NCI-H82 (cell line): ENCODE measurements at regions not wholly inside any gene's neighbourhood (a gene's known extent, or its start where the extent isn't known, plus 50 kb on each side); places are given as distances from the start of the nearest gene placed in this dataset.
"Not testable (repeated sequence)": the region's sequence is repeated elsewhere in the genome, so short reads cannot be mapped to it uniquely, and the experiment has no call there.

Source experiments
- DNase-seq: peaks from one replicate; lab custom pipeline; 2025; lab: John Stamatoyannopoulos, UW

- no peak for DNase-seq
Measured at GRCh38 chr14:85074955-85075354, 455.0 kb upstream of the FLRT2 start.

- DNase-seq, result no peak
Measured at GRCh38 chr14:85075694-85076476, 454.1 kb upstream of the FLRT2 start.

GRCh38 chr14:85077716-85078115 lies 452.2 kb upstream of the FLRT2 start:
- not testable (repeated sequence) for DNase-seq

- DNase-seq, result peak; percentile 3
Measured at GRCh38 chr14:85079842-85080730, 449.9 kb upstream of the FLRT2 start.

- no peak for DNase-seq
Measured at GRCh38 chr14:85084344-85084743, 445.6 kb upstream of the FLRT2 start.

- no peak for DNase-seq
Measured at GRCh38 chr14:85085981-85086380, 444.0 kb upstream of the FLRT2 start.

- no peak for DNase-seq
Measured at GRCh38 chr14:85087201-85087600, 442.7 kb upstream of the FLRT2 start.

GRCh38 chr14:85088192-85088591 lies 441.8 kb upstream of the FLRT2 start:
- DNase-seq, result no peak

- no peak for DNase-seq
Measured at GRCh38 chr14:85090681-85091080, 439.3 kb upstream of the FLRT2 start.

- DNase-seq, result no peak
Measured at GRCh38 chr14:85093631-85094330, 436.2 kb upstream of the FLRT2 start.

- DNase-seq, result no peak
Measured at GRCh38 chr14:85102591-85102990, 427.4 kb upstream of the FLRT2 start.

- no peak for DNase-seq
Measured at GRCh38 chr14:85106506-85106905, 423.4 kb upstream of the FLRT2 start.

GRCh38 chr14:85112762-85113161 lies 417.2 kb upstream of the FLRT2 start:
- no peak for DNase-seq

GRCh38 chr14:85115921-85116320 lies 414.0 kb upstream of the FLRT2 start:
- DNase-seq, result no peak

- DNase-seq, result no peak
Measured at GRCh38 chr14:85118274-85118673, 411.7 kb upstream of the FLRT2 start.

- no peak for DNase-seq
Measured at GRCh38 chr14:85122690-85123089, 407.3 kb upstream of the FLRT2 start.

- DNase-seq, result no peak
Measured at GRCh38 chr14:85123755-85124154, 406.2 kb upstream of the FLRT2 start.

GRCh38 chr14:85124631-85125290 lies 405.2 kb upstream of the FLRT2 start:
- DNase-seq, result no peak

GRCh38 chr14:85125291-85125670 lies 404.7 kb upstream of the FLRT2 start:
- peak; percentile 57 for DNase-seq

- DNase-seq, result no peak
Measured at GRCh38 chr14:85129921-85130320, 400.0 kb upstream of the FLRT2 start.

- no peak for DNase-seq
Measured at GRCh38 chr14:85131226-85131922, 398.6 kb upstream of the FLRT2 start.
